Coronary artery (tissue), 2 donors: ENCODE measurements at regions not wholly inside any gene's neighbourhood (a gene's known extent, or its start where the extent isn't known, plus 50 kb on each side); places are given as distances from the start of the nearest gene placed in this dataset.

Experiments used
- DNase-seq: peaks from one replicate; pipeline ENCODE4 v3.0.0-alpha.2; 2017; ENCODE audit warnings: low spot score
- H3K27ac ChIP-seq, 2 donors: fragments of 200-600 bp; sonication (generic); one replicate each; pipeline ENCODE4 v1.5.1; 2016 to 2019
- H3K4me3 ChIP-seq: fragments of 200-600 bp; sonication (generic); 2 replicates; pipeline ENCODE4 v1.5.1; 2016; ENCODE audit warnings: mild to moderate bottlenecking, moderate library complexity
- CTCF ChIP-seq: fragments of 200-600 bp; sonication (generic); IDR thresholded peaks from one replicate; pipeline ENCODE4 v1.5.1; 2019; ENCODE audit warnings: antibody characterized with exemption

DNA sequence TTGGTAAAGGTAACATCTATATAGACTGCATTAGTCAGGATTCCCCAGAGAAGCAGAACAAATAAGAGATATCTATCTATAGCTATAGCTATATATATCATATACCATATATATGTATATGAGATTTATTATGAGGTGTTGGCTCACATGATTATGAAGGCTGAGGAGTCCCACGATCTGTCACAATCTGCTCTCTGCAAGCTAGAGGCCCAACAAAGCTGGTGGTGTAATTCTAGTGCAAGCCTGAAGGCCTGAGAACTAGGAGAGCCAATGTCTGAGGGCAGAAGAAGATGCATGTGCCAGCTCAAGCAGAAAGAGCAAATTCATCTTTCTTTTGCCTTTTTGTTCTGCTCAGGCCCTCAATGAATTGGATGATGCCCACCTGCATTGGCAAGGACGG is 102.2 kb upstream of the PLPPR1 start:
- H3K27ac ChIP-seq: no peak overlapping the region
- DNase-seq: no peak
- H3K4me3 ChIP-seq: no peak overlapping the region
- TF ChIP-seq CTCF: no peak

GRCh38 chr9:100927763-100928162 is 100.8 kb upstream of the PLPPR1 start:
- H3K27ac ChIP-seq: no peak overlapping the region
- no peak for DNase-seq
- no peak overlapping the region for H3K4me3 ChIP-seq
- no peak for TF ChIP-seq CTCF

DNA sequence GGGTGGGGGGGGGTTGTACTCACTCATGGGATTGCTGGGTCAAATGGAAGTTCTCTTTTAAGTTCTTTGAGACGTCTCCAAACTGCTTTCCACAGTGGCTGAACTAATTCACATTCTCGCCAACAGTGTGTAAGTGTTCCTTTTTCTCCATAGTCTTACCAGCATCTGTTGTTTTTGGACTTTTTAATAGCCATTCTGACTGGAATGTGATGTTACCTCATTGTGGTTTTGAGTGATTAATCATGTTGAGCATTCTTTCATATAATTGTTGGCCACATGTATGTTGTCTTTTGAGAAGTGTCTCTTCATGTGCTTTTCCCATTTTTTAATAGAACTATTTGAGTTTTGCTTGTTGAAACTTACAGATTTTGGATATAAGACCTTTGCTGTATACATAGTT is 94.9 kb upstream of the PLPPR1 start:
- Histone ChIP-seq H3K27ac (no peak overlapping the region), H3K4me3 (no peak overlapping the region)
- DNase-seq: no peak
- TF ChIP-seq CTCF: no peak

- no peak for DNase-seq
- no peak overlapping the region for H3K27ac ChIP-seq
- no peak for TF ChIP-seq CTCF
- no peak overlapping the region for H3K4me3 ChIP-seq
These were observed 91.1 kb upstream of the PLPPR1 start for GRCh38 chr9:100937382-100937781.

DNA sequence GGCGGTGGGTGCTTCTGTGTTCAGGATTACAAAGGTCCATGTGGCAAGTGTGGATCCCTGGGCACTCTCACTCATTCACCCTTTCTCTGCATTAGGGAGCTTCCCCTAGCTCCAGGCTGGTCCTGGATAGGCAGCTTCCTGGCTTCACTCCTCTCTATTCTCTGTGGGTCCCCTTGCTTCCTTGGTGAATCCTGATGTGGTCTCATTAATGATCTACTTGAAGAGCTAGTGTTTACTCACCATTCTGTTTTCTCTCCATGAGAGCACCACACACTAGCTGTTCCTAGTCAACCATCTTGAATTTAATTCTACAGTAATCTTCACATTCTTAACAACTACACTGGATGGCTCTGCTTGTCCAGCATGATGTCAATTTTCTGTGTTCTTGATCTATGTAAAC is 90.0 kb upstream of the PLPPR1 start:
- no peak for TF ChIP-seq CTCF
- Histone ChIP-seq H3K4me3 (no peak overlapping the region), H3K27ac (no peak overlapping the region)
- no peak for DNase-seq

DNA sequence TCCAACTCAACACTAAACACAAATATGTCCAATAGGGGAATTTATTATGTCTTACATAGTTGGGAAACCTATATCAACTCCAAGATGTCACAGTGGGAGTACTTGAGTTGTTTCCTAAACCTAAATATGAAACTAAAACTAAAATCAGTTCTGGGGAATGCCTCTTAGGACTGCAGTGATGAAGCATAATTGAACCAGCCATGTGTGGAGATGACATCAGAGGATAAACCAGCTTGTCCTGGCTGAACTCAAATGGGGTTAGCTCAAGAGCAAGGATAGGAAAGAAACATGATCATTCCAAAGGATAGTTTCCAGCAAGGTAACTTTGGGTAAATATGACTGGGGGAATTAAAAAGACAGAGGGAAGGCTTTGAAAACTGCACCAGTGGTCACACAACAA is 88.9 kb upstream of the PLPPR1 start:
- no peak for DNase-seq
- no peak for TF ChIP-seq CTCF
- Histone ChIP-seq H3K27ac (no peak overlapping the region), H3K4me3 (no peak overlapping the region)

DNA sequence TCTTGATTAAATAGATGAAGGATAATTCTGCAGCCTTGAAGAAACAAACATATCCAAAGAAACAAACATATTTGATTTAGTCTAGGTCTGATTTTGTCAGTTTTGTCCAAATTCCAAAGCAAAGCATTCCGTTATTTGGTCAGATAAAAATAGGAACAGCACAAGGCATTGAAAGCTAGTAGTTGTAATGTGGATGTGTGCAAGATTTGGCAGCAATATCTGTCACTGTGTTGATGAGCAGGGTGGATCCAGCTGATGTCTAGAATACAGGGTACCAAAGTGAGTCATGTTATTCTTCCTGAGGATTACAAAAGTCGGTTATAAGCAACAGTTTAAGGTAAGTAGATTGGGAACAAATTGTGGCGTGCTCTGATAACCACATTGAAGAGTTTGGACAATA is 69.3 kb upstream of the PLPPR1 start:
- no peak overlapping the region for H3K27ac ChIP-seq
- H3K4me3 ChIP-seq: no peak overlapping the region
- TF ChIP-seq CTCF: no peak
- DNase-seq: no peak
